ENCODE measurements at regions not wholly inside any gene's neighbourhood (a gene's known extent, or its start where the extent isn't known, plus 50 kb on each side); places are given as distances from the start of the nearest gene placed in this dataset.

DNA sequence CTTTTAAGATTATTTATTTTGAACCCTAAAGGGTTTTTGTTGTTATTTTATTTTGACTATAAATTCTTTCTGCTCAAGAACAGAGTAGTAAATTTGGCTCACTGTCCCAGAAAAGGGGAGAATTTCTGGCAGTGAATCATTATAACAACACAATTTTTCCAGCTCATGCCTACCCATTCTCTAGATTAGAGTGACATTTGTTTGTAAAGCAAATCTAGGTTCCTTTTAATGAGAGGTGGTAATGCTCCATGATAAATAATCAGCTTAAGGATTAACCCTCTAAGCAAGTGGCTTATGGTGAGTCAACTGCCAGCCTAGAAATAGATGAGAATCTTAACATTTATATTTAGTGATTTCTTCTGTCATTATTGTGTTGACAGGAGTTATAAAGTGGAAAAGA is 409.2 kb downstream of the NFIB start:
- no peaks in the 10 kb centered on the region for H3K27me3 ChIP-seq (ENCODE audit: control insufficient read depth, insufficient read depth, low read length)
- no peaks in the 10 kb centered on the region for H3K4me1 ChIP-seq (ENCODE audit: control insufficient read depth, insufficient read depth, low read length)
- no peak for ATAC-seq
- intact Hi-C loops (cut with micrococcal nuclease), result no loop called here
- Mint-ChIP-seq H3K4me3 (no peak overlapping the region), H3K27ac (no peak overlapping the region), H3K4me1 (no peaks in the 10 kb centered on the region), H3K27me3 (ENCODE audit: low read depth in 2 of 2) (no peaks in the 10 kb centered on the region), H3K36me3 (no peaks in the 10 kb centered on the region), H3K9me3 (peaks cover 8 to 14% of the 10 kb centered on the region in 2 donors)
- H3K36me3 ChIP-seq (ENCODE audit: control insufficient read depth, insufficient read depth, low read length), result no peaks in the 10 kb centered on the region
- H3K9me3 ChIP-seq (ENCODE audit: control insufficient read depth, insufficient read depth, low read length), result no peaks in the 10 kb centered on the region
- no peak overlapping the region for H3K4me3 ChIP-seq (ENCODE audit: low read length)
- no peak for DNase-seq
- TF ChIP-seq, protein P1, sequence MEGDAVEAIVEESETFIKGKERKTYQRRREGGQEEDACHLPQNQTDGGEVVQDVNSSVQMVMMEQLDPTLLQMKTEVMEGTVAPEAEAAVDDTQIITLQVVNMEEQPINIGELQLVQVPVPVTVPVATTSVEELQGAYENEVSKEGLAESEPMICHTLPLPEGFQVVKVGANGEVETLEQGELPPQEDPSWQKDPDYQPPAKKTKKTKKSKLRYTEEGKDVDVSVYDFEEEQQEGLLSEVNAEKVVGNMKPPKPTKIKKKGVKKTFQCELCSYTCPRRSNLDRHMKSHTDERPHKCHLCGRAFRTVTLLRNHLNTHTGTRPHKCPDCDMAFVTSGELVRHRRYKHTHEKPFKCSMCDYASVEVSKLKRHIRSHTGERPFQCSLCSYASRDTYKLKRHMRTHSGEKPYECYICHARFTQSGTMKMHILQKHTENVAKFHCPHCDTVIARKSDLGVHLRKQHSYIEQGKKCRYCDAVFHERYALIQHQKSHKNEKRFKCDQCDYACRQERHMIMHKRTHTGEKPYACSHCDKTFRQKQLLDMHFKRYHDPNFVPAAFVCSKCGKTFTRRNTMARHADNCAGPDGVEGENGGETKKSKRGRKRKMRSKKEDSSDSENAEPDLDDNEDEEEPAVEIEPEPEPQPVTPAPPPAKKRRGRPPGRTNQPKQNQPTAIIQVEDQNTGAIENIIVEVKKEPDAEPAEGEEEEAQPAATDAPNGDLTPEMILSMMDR (IDR thresholded peaks at IDR 0.05), result no peak
- H3K27ac ChIP-seq (ENCODE audit: low read length), result no peak overlapping the region

DNA sequence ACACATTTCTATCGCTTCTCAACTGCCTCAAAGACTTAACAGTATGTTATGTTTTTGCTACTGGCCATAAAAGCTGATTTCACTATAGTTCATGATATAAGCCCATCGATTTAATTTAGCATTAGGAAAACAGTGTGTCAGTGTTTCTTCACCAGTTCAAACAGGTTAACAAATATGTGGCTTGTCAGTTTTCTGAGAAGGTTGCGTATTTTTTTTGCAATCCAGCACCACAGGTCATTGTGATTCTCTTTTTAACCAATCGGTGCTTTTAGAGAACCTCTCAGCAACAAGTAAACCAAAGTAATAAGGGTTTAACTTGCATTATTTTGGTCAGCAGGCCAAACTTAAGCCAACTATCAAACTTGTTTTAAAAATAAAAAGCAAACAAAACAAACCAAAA is 409.6 kb downstream of the NFIB start:
- Mint-ChIP-seq H3K4me3 (no peak overlapping the region), H3K4me1 (no peaks in the 10 kb centered on the region), H3K36me3 (no peaks in the 10 kb centered on the region), H3K27me3 (ENCODE audit: low read depth in 2 of 2) (no peaks in the 10 kb centered on the region), H3K9me3 (peaks cover 8 to 15% of the 10 kb centered on the region in 2 donors), H3K27ac (no peak overlapping the region)
- H3K27me3 ChIP-seq (ENCODE audit: control insufficient read depth, insufficient read depth, low read length), result no peaks in the 10 kb centered on the region
- no peaks in the 10 kb centered on the region for H3K36me3 ChIP-seq (ENCODE audit: control insufficient read depth, insufficient read depth, low read length)
- DNase-seq (no peak), ATAC-seq (no peak)
- H3K4me3 ChIP-seq (ENCODE audit: low read length), result no peak overlapping the region
- no peaks in the 10 kb centered on the region for H3K9me3 ChIP-seq (ENCODE audit: control insufficient read depth, insufficient read depth, low read length)
- TF ChIP-seq, protein P1 (IDR thresholded peaks at IDR 0.05), result no peak
- 69% methylated on average over 4 of the region's 4 CpGs for WGBS (ENCODE audit: insufficient coverage)
- intact Hi-C loops (cut with micrococcal nuclease), result no loop called here
- H3K27ac ChIP-seq (ENCODE audit: low read length), result no peak overlapping the region
- no peaks in the 10 kb centered on the region for H3K4me1 ChIP-seq (ENCODE audit: control insufficient read depth, insufficient read depth, low read length)

DNA sequence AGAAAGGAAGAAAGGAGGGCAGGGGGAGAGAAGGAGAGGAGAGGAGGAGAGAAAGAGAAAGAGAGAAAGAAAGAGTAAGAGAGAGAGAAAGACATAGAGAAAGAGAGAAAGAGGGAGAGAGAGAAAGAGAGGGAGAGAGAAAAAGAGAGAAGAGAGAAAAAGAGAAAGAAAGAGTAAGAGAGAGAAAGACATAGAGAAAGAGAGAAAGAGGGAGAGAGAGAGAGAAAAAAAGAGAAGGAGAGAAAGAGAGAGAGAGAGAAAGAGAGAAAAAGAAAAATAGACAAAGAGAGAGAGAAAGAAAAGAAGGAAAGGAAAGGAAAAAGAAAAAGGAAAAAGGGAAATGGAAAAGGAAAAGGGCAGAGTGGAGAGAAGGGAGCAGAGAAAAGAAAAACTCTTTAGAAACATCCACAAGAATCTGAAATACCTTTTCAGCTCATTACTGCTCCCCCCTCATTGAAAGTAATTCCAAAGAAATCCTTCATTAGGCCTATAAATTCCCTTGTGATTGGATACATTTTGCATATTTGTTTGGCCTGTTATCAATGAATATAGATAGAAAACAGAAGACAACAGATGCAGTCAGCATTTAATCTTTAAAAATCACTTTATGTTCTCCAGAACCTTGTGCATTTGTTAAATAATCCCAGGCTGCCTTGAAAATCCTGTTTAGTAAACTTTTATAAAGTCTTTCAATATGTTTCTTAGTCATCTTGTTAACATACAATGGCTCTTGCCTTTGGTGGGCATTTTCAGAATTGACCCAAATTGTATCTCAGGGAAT is 411.5 kb downstream of the NFIB start:
- Histone ChIP-seq H3K9me3 (ENCODE audit: control insufficient read depth, insufficient read depth, low read length) (no peaks in the 10 kb centered on the region), H3K27ac (ENCODE audit: low read length) (no peak overlapping the region), H3K27me3 (ENCODE audit: control insufficient read depth, insufficient read depth, low read length) (no peaks in the 10 kb centered on the region), H3K4me3 (ENCODE audit: low read length) (no peak overlapping the region), H3K36me3 (ENCODE audit: control insufficient read depth, insufficient read depth, low read length) (no peaks in the 10 kb centered on the region), H3K4me1 (ENCODE audit: control insufficient read depth, insufficient read depth, low read length) (no peaks in the 10 kb centered on the region)
- intact Hi-C loops (cut with micrococcal nuclease), result no loop called here
- Mint-ChIP-seq H3K27me3 (ENCODE audit: low read depth in 2 of 2) (no peaks in the 10 kb centered on the region), H3K36me3 (no peaks in the 10 kb centered on the region), H3K4me1 (no peaks in the 10 kb centered on the region), H3K27ac (no peak overlapping the region), H3K4me3 (no peak overlapping the region), H3K9me3 (peaks cover 10 to 16% of the 10 kb centered on the region in 2 donors)
- no peak for ATAC-seq
- TF ChIP-seq, protein P1 (IDR thresholded peaks at IDR 0.05), result no peak
- no peak for DNase-seq

DNA sequence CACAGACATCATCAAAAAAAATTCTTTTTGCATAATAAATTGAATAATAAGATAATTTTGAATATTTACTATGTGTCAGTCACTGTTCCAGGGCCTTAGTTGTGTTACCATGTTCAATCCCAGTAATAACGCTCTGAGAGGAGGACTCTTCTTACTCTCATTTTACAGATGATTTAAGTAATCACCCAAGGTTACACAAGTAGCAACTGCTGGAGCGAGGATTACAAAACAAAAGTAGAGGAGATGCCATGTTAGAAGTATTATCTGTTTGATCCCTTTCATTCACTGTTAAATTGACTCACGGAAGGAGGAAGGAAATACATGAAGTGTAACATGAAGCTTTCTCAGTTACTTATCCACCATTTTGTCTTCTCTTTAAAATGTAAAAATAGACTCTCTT is 412.8 kb downstream of the NFIB start:
- Mint-ChIP-seq H3K9me3 (peaks cover 7 to 16% of the 10 kb centered on the region in 2 donors), H3K27me3 (ENCODE audit: low read depth in 2 of 2) (no peaks in the 10 kb centered on the region), H3K4me3 (no peak overlapping the region), H3K36me3 (no peaks in the 10 kb centered on the region), H3K4me1 (no peaks in the 10 kb centered on the region), H3K27ac (no peak overlapping the region)
- H3K4me3 ChIP-seq (ENCODE audit: low read length), result no peak overlapping the region
- TF ChIP-seq, protein P1 (IDR thresholded peaks at IDR 0.05), result no peak
- no peaks in the 10 kb centered on the region for H3K9me3 ChIP-seq (ENCODE audit: control insufficient read depth, insufficient read depth, low read length)
- no peak for DNase-seq
- ATAC-seq, result no peak
- no peaks in the 10 kb centered on the region for H3K27me3 ChIP-seq (ENCODE audit: control insufficient read depth, insufficient read depth, low read length)
- intact Hi-C loops (cut with micrococcal nuclease), result no loop called here
- H3K36me3 ChIP-seq (ENCODE audit: control insufficient read depth, insufficient read depth, low read length), result no peaks in the 10 kb centered on the region
- no peaks in the 10 kb centered on the region for H3K4me1 ChIP-seq (ENCODE audit: control insufficient read depth, insufficient read depth, low read length)
- no peak overlapping the region for H3K27ac ChIP-seq (ENCODE audit: low read length)
- 82% methylated on average over 2 of the region's 3 CpGs for WGBS (ENCODE audit: insufficient coverage)

Data from natural killer cell (primary cell).